Osteoblast (primary cell): ENCODE measurements at regions not wholly inside any gene's neighbourhood (a gene's known extent, or its start where the extent isn't known, plus 50 kb on each side); places are given as distances from the start of the nearest gene placed in this dataset.

Source experiments
- DNase-seq: peaks from one replicate; pipeline ENCODE4 v3.0.0; 2011; ENCODE audit warnings: low spot score, mixed read lengths; ENCODE audit not compliant: insufficient read length; ENCODE audit errors: missing footprints
- H2AFZ ChIP-seq: 2 replicates; pipeline ENCODE4 v1.6.0; 2011; ENCODE audit warnings: mild to moderate bottlenecking, low read length
- H3K27ac ChIP-seq: 2 replicates; pipeline ENCODE4 v1.5.1; 2011; ENCODE audit warnings: mild to moderate bottlenecking, low read depth, low read length, moderate library complexity
- H3K27me3 ChIP-seq: 2 replicates; pipeline ENCODE4 v1.6.0; 2012; ENCODE audit warnings: mild to moderate bottlenecking, control low read depth, inconsistent platforms, low read length, moderate library complexity; ENCODE audit not compliant: insufficient read depth
- H3K36me3 ChIP-seq: 2 replicates; pipeline ENCODE4 v1.5.1; 2011; ENCODE audit warnings: mild to moderate bottlenecking, low read length, control low read depth, moderate library complexity; ENCODE audit not compliant: insufficient read depth
- H3K4me1 ChIP-seq: 2 replicates; pipeline ENCODE4 v1.5.1; 2011; ENCODE audit warnings: mild to moderate bottlenecking, low read length, control low read depth, moderate library complexity; ENCODE audit not compliant: insufficient read depth
- H3K4me2 ChIP-seq: 2 replicates; pipeline ENCODE4 v1.6.0; 2011; ENCODE audit warnings: mild to moderate bottlenecking, low read length; ENCODE audit not compliant: insufficient read depth
- H3K4me3 ChIP-seq: fragments of 200-600 bp; sonication (generic); 3 replicates; pipeline ENCODE4 v1.5.1; 2012; ENCODE audit warnings: mild to moderate bottlenecking, low read length, inconsistent platforms; ENCODE audit not compliant: insufficient read depth
- H3K79me2 ChIP-seq: 2 replicates; pipeline ENCODE4 v1.6.0; 2012; ENCODE audit warnings: mild to moderate bottlenecking, low read length, control low read depth, inconsistent platforms; ENCODE audit not compliant: insufficient read depth
- H3K9me3 ChIP-seq: 2 replicates; pipeline ENCODE4 v1.5.1; 2011; ENCODE audit warnings: low read depth, low read length, control low read depth
- H4K20me1 ChIP-seq: 2 replicates; pipeline ENCODE4 v1.6.0; 2012; ENCODE audit warnings: mild to moderate bottlenecking, low read length, control low read depth; ENCODE audit not compliant: insufficient read depth
- TF ChIP-seq, protein P1 (sequence below): IDR thresholded peaks from 2 replicates; pipeline ENCODE4 v1.5.1; 2011; ENCODE audit warnings: mild to moderate bottlenecking, low read depth, low read length, moderate library complexity; ENCODE audit errors: extremely low read depth

DNA sequence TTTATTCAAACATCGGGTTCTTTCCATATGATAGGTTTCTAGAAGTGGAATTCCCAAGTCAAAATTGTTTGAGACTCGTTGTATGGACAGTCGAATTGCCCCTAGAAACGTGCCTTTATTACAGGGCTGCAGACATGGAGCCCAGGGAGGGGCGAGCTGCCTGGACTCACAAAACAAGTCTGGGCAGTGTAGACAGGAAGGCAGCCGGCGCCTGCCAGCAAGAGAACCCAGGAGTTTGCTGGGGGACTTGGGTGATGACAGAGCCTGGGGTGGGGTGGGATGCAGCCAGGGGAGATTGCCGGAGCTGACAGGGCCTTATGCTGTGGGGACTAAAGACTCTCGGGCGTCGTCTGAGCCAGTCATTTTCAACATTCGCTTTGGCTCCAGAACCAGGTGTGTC, 107.4 kb upstream of the MSX1 start:
- H4K20me1 ChIP-seq: no peaks in the 10 kb centered on the region
- H3K9me3 ChIP-seq: no peaks in the 10 kb centered on the region
- DNase-seq: no peak
- no peaks in the 10 kb centered on the region for H3K27me3 ChIP-seq
- H2AFZ ChIP-seq: no peak overlapping the region
- H3K27ac ChIP-seq: no peak overlapping the region
- H3K36me3 ChIP-seq: no peaks in the 10 kb centered on the region
- no peak overlapping the region for H3K4me2 ChIP-seq
- no peaks in the 10 kb centered on the region for H3K79me2 ChIP-seq
- TF ChIP-seq, protein P1, sequence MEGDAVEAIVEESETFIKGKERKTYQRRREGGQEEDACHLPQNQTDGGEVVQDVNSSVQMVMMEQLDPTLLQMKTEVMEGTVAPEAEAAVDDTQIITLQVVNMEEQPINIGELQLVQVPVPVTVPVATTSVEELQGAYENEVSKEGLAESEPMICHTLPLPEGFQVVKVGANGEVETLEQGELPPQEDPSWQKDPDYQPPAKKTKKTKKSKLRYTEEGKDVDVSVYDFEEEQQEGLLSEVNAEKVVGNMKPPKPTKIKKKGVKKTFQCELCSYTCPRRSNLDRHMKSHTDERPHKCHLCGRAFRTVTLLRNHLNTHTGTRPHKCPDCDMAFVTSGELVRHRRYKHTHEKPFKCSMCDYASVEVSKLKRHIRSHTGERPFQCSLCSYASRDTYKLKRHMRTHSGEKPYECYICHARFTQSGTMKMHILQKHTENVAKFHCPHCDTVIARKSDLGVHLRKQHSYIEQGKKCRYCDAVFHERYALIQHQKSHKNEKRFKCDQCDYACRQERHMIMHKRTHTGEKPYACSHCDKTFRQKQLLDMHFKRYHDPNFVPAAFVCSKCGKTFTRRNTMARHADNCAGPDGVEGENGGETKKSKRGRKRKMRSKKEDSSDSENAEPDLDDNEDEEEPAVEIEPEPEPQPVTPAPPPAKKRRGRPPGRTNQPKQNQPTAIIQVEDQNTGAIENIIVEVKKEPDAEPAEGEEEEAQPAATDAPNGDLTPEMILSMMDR: no peak
- H3K4me1 ChIP-seq: no peaks in the 10 kb centered on the region
- no peak overlapping the region for H3K4me3 ChIP-seq

GRCh38 chr4:4750187-4750586, 109.3 kb upstream of the MSX1 start:
- Histone ChIP-seq H3K4me2 (no peak overlapping the region), H2AFZ (no peak overlapping the region), H3K4me3 (no peak overlapping the region), H3K4me1 (no peaks in the 10 kb centered on the region), H3K27me3 (no peaks in the 10 kb centered on the region), H4K20me1 (no peaks in the 10 kb centered on the region), H3K36me3 (no peaks in the 10 kb centered on the region), H3K9me3 (peaks cover 2% of the 10 kb centered on the region), H3K27ac (no peak overlapping the region), H3K79me2 (no peaks in the 10 kb centered on the region)
- TF ChIP-seq, protein P1: no peak
- DNase-seq: no peak

GRCh38 chr4:4749137-4749536, 110.3 kb upstream of the MSX1 start:
- TF ChIP-seq, protein P1: no peak
- no peak overlapping the region for H2AFZ ChIP-seq
- peaks cover 2% of the 10 kb centered on the region for H3K9me3 ChIP-seq
- DNase-seq: no peak
- no peaks in the 10 kb centered on the region for H4K20me1 ChIP-seq
- H3K79me2 ChIP-seq: no peaks in the 10 kb centered on the region
- H3K4me1 ChIP-seq: no peaks in the 10 kb centered on the region
- H3K27me3 ChIP-seq: no peaks in the 10 kb centered on the region
- no peak overlapping the region for H3K4me3 ChIP-seq
- H3K27ac ChIP-seq: no peak overlapping the region
- no peak overlapping the region for H3K4me2 ChIP-seq
- no peaks in the 10 kb centered on the region for H3K36me3 ChIP-seq

DNA sequence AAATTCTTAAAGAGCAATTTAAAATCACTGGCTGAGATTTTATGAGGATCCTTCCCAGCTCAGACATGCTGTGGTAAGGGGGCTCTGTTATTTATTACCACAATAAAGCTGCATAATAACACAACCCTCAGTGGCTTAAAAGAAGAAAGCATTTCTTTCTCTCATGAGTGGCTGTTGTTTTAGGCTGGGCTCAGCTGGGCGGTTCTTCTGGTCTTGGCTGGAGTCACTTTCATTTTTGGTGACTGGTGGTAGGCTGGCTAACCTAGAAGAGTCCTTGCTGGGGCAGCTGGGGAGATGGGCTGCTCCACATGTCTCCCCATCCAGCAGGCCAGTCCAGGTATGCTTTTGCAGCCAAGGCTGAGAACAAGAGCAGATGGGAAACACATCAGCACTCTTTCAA, 113.0 kb upstream of the MSX1 start:
- TF ChIP-seq, protein P1: no peak
- no peak overlapping the region for H3K4me3 ChIP-seq

More for the DNA sequence above, 113.0 kb upstream of the MSX1 start:
- no peaks in the 10 kb centered on the region for H4K20me1 ChIP-seq
- H2AFZ ChIP-seq: no peak overlapping the region
- H3K27me3 ChIP-seq: no peaks in the 10 kb centered on the region
- no peak for DNase-seq
- no peak overlapping the region for H3K4me2 ChIP-seq
- no peaks in the 10 kb centered on the region for H3K79me2 ChIP-seq
- no peaks in the 10 kb centered on the region for H3K36me3 ChIP-seq
- no peak overlapping the region for H3K27ac ChIP-seq
- peaks cover 2% of the 10 kb centered on the region for H3K9me3 ChIP-seq
- H3K4me1 ChIP-seq: no peaks in the 10 kb centered on the region
